ENCODE measurements at regions not wholly inside any gene's neighbourhood (a gene's known extent, or its start where the extent isn't known, plus 50 kb on each side); places are given as distances from the start of the nearest gene placed in this dataset.

DNA sequence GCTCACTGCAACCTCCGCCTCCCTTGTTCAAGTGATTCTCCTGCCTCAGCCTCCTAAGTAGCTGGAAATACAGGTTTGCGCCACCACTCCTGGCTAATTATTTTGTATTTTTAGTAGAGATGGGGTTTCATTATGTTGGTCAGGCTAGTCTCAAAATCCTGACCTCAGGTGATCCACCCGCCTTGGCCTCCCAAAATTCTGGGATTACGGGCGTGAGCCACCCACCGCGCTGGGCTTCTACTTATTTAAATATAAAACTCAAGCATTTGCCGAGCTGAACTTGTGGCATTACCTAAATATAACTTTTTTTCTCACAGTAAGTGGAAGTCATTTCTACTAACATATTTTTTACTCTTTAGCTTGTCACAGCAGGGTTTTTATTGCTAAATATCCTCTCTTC, 1356.3 kb upstream of the ACO1 start (continued):
- TF ChIP-seq, protein P1, sequence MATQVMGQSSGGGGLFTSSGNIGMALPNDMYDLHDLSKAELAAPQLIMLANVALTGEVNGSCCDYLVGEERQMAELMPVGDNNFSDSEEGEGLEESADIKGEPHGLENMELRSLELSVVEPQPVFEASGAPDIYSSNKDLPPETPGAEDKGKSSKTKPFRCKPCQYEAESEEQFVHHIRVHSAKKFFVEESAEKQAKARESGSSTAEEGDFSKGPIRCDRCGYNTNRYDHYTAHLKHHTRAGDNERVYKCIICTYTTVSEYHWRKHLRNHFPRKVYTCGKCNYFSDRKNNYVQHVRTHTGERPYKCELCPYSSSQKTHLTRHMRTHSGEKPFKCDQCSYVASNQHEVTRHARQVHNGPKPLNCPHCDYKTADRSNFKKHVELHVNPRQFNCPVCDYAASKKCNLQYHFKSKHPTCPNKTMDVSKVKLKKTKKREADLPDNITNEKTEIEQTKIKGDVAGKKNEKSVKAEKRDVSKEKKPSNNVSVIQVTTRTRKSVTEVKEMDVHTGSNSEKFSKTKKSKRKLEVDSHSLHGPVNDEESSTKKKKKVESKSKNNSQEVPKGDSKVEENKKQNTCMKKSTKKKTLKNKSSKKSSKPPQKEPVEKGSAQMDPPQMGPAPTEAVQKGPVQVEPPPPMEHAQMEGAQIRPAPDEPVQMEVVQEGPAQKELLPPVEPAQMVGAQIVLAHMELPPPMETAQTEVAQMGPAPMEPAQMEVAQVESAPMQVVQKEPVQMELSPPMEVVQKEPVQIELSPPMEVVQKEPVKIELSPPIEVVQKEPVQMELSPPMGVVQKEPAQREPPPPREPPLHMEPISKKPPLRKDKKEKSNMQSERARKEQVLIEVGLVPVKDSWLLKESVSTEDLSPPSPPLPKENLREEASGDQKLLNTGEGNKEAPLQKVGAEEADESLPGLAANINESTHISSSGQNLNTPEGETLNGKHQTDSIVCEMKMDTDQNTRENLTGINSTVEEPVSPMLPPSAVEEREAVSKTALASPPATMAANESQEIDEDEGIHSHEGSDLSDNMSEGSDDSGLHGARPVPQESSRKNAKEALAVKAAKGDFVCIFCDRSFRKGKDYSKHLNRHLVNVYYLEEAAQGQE (tag by site-specific recombination; IDR thresholded peaks at IDR 0.05) = no peak
- TF ChIP-seq ZNF146 (tag by site-specific recombination; IDR thresholded peaks at IDR 0.05) (no peak), ZNF114 (tag by site-specific recombination; IDR thresholded peaks at IDR 0.05) (no peak), HOXC10 (CRISPR knock-in tag; IDR thresholded peaks at IDR 0.05) (no peak), ZNF707 (tag by site-specific recombination; IDR thresholded peaks at IDR 0.05) (no peak), ZNF600 (tag by site-specific recombination; IDR thresholded peaks at IDR 0.05) (no peak), ZNF561 (tag by site-specific recombination; IDR thresholded peaks at IDR 0.05; ENCODE audit: borderline replicate concordance) (no peak), SP3 (tag by site-specific recombination; IDR thresholded peaks at IDR 0.05) (no peak), ZNF544 (tag by site-specific recombination; IDR thresholded peaks at IDR 0.05) (no peak), ZNF211 (tag by site-specific recombination; IDR thresholded peaks at IDR 0.05; ENCODE audit: low read depth) (no peak)
- TF ChIP-seq, protein P2, sequence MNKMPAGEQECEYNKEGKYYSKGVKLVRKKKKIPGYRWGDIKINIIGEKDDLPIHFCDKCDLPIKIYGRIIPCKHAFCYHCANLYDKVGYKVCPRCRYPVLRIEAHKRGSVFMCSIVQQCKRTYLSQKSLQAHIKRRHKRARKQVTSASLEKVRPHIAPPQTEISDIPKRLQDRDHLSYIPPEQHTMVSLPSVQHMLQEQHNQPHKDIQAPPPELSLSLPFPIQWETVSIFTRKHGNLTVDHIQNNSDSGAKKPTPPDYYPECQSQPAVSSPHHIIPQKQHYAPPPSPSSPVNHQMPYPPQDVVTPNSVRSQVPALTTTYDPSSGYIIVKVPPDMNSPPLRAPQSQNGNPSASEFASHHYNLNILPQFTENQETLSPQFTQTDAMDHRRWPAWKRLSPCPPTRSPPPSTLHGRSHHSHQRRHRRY (tag by site-specific recombination; IDR thresholded peaks at IDR 0.05) = no peak

DNA sequence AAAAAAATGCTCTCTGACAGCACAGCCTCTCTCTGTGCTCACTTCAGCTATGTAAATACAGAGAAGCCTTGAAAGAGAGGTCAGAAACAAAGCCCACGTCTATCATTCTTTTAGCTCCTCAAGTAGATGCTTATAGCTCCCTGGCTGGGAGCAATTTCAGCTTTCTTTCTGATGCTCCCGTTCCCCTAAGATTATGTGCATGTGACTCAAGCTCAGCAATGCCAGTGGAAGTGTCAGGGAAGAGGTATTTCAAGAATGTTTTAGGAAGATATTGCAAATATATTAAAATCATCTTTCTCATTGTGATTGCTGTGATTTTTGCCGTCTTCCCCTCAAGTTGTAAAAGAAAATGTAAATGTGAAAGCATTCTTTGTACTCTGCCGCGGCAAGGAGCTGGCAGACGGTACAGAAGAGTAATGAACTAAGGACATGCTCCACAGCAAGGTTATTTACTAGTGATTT, 1353.7 kb upstream of the ACO1 start:
- Histone ChIP-seq H3K27ac (ENCODE audit: extremely low read depth, low read depth, low read length) (no peak overlapping the region), H3K9me3 (ENCODE audit: control insufficient read depth, insufficient read depth, low read depth, low read length) (no peaks in the 10 kb centered on the region), H3K36me3 (ENCODE audit: control insufficient read depth in 2 of 2, insufficient read depth in 1 of 2, low read length in 2 of 2) (no peaks in the 10 kb centered on the region), H3K4me1 (ENCODE audit: control insufficient read depth, insufficient read depth, low read length) (no peaks in the 10 kb centered on the region), H3K4me3 (ENCODE audit: low read depth, low read length) (no peak overlapping the region)
- TF ChIP-seq, protein P3, sequence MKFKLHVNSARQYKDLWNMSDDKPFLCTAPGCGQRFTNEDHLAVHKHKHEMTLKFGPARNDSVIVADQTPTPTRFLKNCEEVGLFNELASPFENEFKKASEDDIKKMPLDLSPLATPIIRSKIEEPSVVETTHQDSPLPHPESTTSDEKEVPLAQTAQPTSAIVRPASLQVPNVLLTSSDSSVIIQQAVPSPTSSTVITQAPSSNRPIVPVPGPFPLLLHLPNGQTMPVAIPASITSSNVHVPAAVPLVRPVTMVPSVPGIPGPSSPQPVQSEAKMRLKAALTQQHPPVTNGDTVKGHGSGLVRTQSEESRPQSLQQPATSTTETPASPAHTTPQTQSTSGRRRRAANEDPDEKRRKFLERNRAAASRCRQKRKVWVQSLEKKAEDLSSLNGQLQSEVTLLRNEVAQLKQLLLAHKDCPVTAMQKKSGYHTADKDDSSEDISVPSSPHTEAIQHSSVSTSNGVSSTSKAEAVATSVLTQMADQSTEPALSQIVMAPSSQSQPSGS (tag by site-specific recombination; IDR thresholded peaks at IDR 0.05; ENCODE audit: low read depth) = no peak
- TF ChIP-seq ZNF624 (tag by site-specific recombination; IDR thresholded peaks at IDR 0.05) (no peak), ZNF354C (tag by site-specific recombination; IDR thresholded peaks at IDR 0.05; ENCODE audit: borderline replicate concordance, low read depth) (no peak), ZNF274 (IDR thresholded peaks at IDR 0.05; ENCODE audit: low read length) (no peak), ZNF274 (tag by site-specific recombination; IDR thresholded peaks at IDR 0.05; ENCODE audit: borderline replicate concordance) (no peak), ZNF555 (tag by site-specific recombination; conservative IDR thresholded peaks at IDR 0.05) (no peak)
- ChIA-PET POLR2A (no interaction called here), CTCF (no interaction called here)

DNA sequence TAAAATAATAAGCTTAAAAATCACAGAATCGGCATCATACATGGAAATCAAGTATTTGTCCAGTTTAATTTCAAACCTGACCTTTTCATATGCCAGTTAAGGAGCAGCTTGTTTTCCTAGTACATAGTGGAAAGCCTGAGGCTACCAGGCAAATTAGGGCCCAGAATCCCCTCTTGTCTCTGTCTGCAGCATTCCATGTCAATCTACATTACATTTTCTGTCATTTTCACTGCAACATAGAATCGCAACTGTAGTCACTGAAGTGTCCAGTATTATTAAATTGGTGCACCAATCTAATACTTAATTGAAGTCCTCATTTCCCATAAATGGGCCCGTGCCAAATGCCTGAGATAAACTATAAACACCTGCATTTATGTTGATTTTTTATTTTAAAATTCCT, 1352.2 kb upstream of the ACO1 start:
- Histone ChIP-seq H3K36me3 (ENCODE audit: control insufficient read depth in 2 of 2, insufficient read depth in 1 of 2, low read length in 2 of 2) (no peaks in the 10 kb centered on the region), H3K4me3 (ENCODE audit: low read depth, low read length) (no peak overlapping the region), H3K9me3 (ENCODE audit: control insufficient read depth, insufficient read depth, low read depth, low read length) (no peaks in the 10 kb centered on the region), H3K4me1 (ENCODE audit: control insufficient read depth, insufficient read depth, low read length) (no peaks in the 10 kb centered on the region), H3K27ac (ENCODE audit: extremely low read depth, low read depth, low read length) (no peak overlapping the region)
- TF ChIP-seq ZNF324 (tag by site-specific recombination; IDR thresholded peaks at IDR 0.05) = no peak
- TF ChIP-seq EGR2 (tag by site-specific recombination; IDR thresholded peaks at IDR 0.05; ENCODE audit: low read depth) = no peak
- CTCF ChIA-PET = no interaction called here
- POLR2A ChIA-PET = no interaction called here

Data from HEK293 (cell line).